ENCODE measurements at regions not wholly inside any gene's neighbourhood (a gene's known extent, or its start where the extent isn't known, plus 50 kb on each side); places are given as distances from the start of the nearest gene placed in this dataset.
"Not testable (repeated sequence)": the region's sequence is repeated elsewhere in the genome, so short reads cannot be mapped to it uniquely, and the experiment has no call there.

DNA sequence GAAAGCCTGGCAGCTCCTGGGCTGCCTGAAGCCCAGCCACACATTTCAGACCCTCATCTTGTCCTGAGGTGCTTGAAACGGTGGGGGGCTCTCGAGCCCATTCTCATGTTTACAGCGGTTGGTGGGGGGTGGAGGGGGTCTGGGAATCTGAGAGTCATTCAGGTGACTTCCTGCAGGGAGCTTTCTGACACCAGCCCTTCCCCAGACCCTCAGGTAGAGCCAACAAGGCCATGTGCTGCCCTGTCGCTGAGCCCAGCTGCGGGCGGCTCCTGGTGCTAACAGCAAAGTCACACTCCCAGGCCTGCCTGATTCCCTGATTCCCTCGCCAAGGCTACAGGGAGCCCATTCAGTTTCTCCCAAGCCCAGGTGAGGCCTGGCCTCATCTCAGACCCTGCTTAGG is 324.9 kb upstream of the MEX3C start:
- DNase-seq (ENCODE audit: low spot score) = no peak

DNA sequence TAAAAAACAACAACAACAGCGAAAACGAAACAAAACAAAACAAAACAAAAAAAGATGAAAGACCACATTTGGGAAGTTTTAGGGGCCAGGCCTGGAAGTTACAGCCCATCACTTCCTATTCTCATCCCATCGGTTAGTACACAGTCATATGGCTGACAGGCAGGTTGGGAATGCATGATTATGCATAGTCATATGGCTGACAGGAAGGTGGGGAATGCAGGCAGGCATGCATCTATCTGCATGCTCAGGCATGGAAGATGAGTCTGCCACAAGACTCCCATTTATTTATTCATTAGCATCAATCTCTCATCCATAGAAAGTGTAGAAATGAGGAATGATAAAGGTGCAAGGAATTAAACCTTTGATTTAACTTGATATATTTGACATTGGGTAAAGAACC is 325.3 kb upstream of the MEX3C start:
- no peak for DNase-seq (ENCODE audit: low spot score)

- no peak for DNase-seq (ENCODE audit: low spot score)
Measured at GRCh38 chr18:51523671-51524070, 326.2 kb upstream of the MEX3C start.

- DNase-seq (ENCODE audit: low spot score) = no peak
Measured at GRCh38 chr18:51525453-51526225, 328.2 kb upstream of the MEX3C start.

DNA sequence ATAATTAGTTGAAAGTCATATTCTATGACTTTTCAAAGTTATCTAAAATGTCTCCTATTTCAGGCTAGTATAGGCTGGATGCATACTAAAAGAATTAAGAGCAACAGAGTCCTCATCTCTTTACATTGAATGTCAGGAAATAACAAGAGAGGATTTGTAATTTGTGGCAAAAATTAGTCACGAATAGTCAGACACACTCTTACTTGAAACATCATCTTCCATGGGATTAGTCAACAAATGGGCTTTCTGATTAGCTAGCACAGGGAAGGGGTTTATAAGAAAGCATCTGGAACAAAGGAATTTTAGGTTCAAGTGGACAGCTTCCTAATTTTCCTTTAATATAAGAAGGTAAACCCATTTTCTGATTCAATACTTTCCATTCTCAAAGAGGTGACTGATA is 330.3 kb upstream of the MEX3C start:
- no peak for DNase-seq (ENCODE audit: low spot score)

DNA sequence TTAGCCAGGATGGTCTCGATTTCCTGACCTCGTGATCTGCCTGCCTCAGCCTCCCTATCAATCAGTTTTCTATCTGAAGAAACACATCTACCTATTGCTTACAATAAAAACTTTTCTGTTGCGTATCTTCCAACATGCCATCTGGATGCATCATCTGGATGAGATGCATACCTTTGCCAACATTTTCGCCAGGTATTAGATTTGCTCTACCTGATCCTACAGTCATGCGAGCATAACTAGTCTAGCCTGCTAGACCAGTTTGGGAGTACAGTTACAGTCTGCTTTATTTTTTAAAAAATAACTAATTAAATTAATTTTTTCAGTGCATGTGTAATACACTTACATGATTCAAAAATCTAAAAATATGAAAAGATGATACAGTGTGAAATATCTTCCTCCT is 334.0 kb upstream of the MEX3C start:
- peak; percentile 48 for DNase-seq (ENCODE audit: low spot score)

DNA sequence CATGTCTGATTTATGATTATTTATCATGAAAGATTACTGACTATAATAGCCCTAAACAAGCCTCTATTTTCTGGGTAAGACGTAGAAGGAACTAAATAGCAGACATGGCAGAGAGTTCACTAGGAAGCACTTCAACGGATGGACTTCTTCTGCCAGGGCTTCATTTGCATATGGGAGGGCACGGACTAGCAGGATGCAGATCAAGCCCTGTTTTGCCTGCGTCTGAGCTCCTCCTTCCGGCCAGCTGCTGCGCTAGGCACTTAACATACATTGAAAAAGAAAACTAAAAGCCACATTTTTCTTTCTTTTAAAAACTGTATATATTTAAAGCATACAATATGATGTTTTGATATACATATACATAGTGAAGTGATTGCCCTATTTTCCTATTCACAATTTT is 340.0 kb upstream of the MEX3C start:
- peak; percentile 73 for DNase-seq (ENCODE audit: low spot score)

- no peak for DNase-seq (ENCODE audit: low spot score)
Measured at GRCh38 chr18:51540562-51540961, 343.1 kb upstream of the MEX3C start.

DNA sequence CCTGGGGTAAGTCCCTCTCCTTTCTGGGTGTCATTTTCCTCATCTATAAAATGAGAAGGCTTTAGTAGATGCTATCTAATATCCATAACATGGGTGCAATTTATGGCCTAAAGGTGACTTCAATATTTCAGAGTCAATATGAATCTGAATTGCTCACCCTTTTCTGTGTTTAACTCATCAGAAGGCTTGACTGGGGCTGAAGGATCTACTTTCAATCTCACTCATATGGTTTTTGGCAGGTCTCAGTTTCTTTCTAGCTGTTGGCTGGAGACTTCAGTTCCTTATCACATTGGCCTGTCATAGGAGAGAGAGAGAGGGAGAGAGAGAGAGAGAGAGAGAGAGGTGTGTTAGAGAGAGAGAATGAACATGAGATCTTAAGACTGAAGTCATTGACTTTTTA is 343.7 kb upstream of the MEX3C start:
- DNase-seq (ENCODE audit: low spot score) = no peak

GRCh38 chr18:51543658-51544155 is 346.2 kb upstream of the MEX3C start:
- no peak for DNase-seq (ENCODE audit: low spot score)

GRCh38 chr18:51545446-51545845 is 348.0 kb upstream of the MEX3C start:
- no peak for DNase-seq (ENCODE audit: low spot score)

GRCh38 chr18:51559198-51559901 is 361.9 kb upstream of the MEX3C start:
- DNase-seq (ENCODE audit: low spot score) = peak; percentile 17

DNA sequence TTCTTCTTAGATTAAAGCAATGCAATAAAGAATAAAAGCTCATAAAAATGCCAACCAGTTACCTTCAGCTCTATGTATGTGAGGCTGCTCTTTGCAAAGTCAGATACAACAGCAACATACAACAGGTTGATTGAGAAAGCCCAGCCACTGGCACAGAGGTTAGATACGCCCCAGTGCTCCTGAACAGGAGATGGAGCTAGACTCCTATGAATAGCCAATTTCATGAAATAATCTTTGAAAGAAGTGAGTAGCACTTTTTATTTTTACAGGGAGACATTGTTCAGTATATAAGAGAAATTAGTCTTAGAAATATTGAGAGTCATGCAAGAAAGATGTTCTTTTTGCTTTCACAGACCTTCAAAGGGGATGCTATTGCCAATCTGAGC is 362.4 kb upstream of the MEX3C start:
- DNase-seq (ENCODE audit: low spot score) = no peak

GRCh38 chr18:51561821-51562220 is 364.3 kb upstream of the MEX3C start:
- no peak for DNase-seq (ENCODE audit: low spot score)

DNA sequence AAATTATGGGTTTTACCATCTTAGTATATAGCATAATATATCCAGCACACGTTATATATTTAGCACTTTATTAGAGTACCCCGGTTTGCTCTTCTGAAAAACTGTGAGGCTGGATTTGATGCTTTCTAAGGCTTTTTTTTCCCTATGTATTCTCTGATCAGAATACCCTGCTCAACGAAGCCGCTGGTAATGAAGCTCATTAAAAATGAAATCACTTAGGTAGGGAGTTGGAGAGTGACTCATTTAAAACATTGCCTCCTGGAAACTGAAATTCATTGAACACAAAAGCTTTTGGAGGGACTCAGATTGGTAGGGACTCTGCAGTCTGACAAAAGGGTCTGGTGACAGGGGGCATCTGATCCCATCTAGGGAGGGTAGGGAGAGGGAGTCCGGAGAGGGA is 365.4 kb upstream of the MEX3C start:
- DNase-seq (ENCODE audit: low spot score) = no peak

DNA sequence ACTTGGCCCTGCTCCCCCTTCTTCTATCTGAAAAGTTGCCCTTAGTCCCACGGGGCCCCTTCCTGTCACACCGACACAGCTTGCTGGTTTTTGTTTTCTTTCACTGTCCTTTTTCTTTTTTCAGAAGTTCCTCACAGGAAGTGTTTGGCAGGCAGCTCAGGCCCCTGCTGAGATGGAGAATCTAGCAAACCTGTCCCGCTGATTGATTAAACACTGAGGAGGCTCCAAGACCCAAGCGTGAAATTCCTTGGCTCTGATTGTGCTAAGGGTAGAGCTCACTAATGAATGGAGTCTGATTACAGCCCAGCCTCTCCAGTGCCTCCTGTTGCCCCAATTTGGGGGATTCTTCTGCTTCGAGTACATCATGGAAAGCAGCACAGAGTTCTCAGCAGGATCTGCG is 365.9 kb upstream of the MEX3C start:
- no peak for DNase-seq (ENCODE audit: low spot score)

GRCh38 chr18:51568151-51568550 is 370.7 kb upstream of the MEX3C start:
- DNase-seq (ENCODE audit: low spot score) = no peak

GRCh38 chr18:51569153-51569552 is 371.7 kb upstream of the MEX3C start:
- no peak for DNase-seq (ENCODE audit: low spot score)

GRCh38 chr18:51569561-51569960 is 372.1 kb upstream of the MEX3C start:
- no peak for DNase-seq (ENCODE audit: low spot score)

DNA sequence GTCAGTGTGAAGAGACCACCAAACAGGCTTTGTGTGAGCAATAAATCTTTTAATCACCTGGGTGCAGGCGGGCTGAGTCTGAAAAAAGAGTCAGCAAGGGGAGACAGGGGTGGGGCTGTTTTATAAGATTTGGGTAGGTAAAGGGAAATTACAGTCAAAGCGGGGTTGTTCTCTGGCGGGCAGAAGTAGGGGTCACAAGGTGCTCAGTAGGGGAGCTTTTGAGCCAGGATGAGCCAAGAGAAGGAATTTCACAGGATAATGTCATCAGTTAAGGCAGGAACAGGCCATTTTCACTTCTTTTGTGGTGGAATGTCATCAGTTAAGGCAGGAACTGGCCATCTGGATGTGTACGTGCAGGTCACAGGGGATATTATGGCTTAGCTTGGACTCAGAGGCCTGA is 372.6 kb upstream of the MEX3C start:
- not testable (repeated sequence) for DNase-seq (ENCODE audit: low spot score)

- DNase-seq (ENCODE audit: low spot score) = not testable (repeated sequence)
Measured at GRCh38 chr18:51573886-51574285, 376.4 kb upstream of the MEX3C start.

DNA sequence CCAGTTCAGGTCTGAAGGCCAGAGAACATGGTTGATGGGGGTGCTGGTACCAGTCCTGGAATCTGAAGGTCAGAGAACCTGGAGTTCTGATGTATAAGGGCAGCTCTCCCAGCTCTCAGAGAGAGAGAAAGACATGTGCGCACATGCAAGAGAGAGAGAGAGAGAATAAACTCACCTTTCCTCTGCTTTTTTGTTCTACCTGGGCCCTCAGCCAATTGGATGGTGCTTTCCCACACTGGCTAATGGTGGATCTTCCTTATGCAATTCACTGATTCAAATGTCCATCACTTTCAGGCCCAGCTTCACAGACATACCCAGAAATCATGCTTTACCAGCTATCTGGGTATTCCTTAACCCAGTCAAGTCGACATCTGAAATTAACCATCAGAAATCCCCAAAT is 377.7 kb upstream of the MEX3C start:
- no peak for DNase-seq (ENCODE audit: low spot score)

DNA sequence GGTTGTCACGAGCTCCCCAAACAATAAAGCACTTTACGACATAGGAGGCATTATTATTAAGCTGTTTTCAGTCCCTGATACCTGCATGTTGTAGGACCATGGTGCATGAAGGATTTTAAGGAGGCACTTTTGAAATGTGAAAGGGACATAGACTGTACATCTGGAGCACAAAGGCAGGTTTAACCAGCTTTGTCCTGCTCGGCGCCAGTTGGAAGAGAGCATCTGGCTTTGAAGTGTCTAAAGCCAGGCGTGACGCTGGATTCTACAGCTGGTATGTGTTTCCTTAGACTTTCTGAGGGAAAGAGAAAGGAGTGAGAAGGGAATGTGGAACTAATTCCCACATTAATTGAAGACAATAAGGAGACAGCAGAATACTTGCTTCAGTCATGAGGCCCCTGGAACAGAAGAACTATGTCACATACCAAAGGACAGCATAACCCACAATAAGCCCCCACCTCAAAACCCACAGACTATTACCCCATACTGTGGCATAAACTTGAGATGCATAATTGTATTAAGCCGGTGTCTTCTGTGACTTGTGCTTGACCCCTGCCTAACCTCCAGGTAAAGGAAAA is 381.0 kb upstream of the MEX3C start:
- no peak for DNase-seq (ENCODE audit: low spot score)

All from mucosa of gallbladder (tissue), 1 donor.